K562 (cell line): ENCODE measurements at regions not wholly inside any gene's neighbourhood (a gene's known extent, or its start where the extent isn't known, plus 50 kb on each side); places are given as distances from the start of the nearest gene placed in this dataset.

Source experiments
- ATAC-seq: fragments of 200-7000 bp; cut with Tn5 transposase; 3 replicates; pipeline ENCODE4 v1.9.1; 2020; ENCODE audit warnings: moderate library complexity
- BruUV-seq: library from RNA; stranded (reverse); fragments of 400-500 nt; replicated peaks from 2 replicates; lab custom pipeline; 2021; lab: Mats Ljungman, UMichigan
- CTCF ChIA-PET: fragments of 300-600 bp; formaldehyde crosslinking; extraction: SDS; loops from one replicate; lab custom pipeline; 2021; ENCODE audit warnings: low intra/inter-chr PET ratio; lab: Yijun Ruan, JAX
- POLR2A ChIA-PET: fragments of 300-600, 350-650 bp; sonication (Branson Sonifier 250); formaldehyde crosslinking; extraction: SDS; loops from one replicate; lab custom pipeline; 2021; ENCODE audit warnings: antibody characterized with exemption, inconsistent platforms; lab: Yijun Ruan, JAX
- DNase-seq, 4 experiments: peaks; one replicate each; pipeline versions ENCODE4 v3.0.0 to v3.0.0-alpha.2; 2011 to 2018; ENCODE audit warnings: low spot score in 3 of 4, mixed read lengths in 3 of 4; ENCODE audit errors: extremely low read depth in 1 of 4
- FAIRE-seq: peaks from 2 replicates; lab custom pipeline; 2011; peaks lifted over from hg19 to GRCh38; lab: Jason Lieb, UNC
- H2AFZ ChIP-seq: 2 replicates; pipeline ENCODE4 v1.6.0; 2011; ENCODE audit warnings: low read depth, low read length, control low read depth, inconsistent platforms
- H3K27ac ChIP-seq: fragments of 200-600 bp; 3 replicates; pipeline ENCODE4 v1.8.0; 2011; ENCODE audit warnings: low read depth, mild to moderate bottlenecking, control low read depth, inconsistent platforms, low read length, moderate library complexity, mixed read lengths; ENCODE audit errors: extremely low read depth
- H3K27me3 ChIP-seq, 2 experiments: fragments of 300-600 bp in 1 of 2; 2 replicates in 1 of 2; 3 replicates in 1 of 2; pipeline versions ENCODE4 v1.6.0 to v1.8.0; 2011; ENCODE audit warnings: inconsistent platforms in 2 of 2, low read length in 2 of 2, mild to moderate bottlenecking in 1 of 2, mixed read lengths in 1 of 2, moderate library complexity in 1 of 2; ENCODE audit not compliant: control insufficient read depth in 2 of 2, insufficient read depth in 2 of 2
- H3K36me3 ChIP-seq: fragments of 300-600 bp; 3 replicates; pipeline ENCODE4 v1.8.0; 2011; ENCODE audit warnings: mild to moderate bottlenecking, low read length, inconsistent platforms; ENCODE audit not compliant: control insufficient read depth, insufficient read depth
- H3K4me1 ChIP-seq, 2 experiments: fragments of 200-600 bp in 1 of 2; replicated peaks in 1 of 2; 2 replicates in 1 of 2; 3 replicates in 1 of 2; pipeline versions ENCODE4 v1.5.1 to v1.8.0; 2011; ENCODE audit warnings: inconsistent platforms in 2 of 2, low read length in 2 of 2, mild to moderate bottlenecking in 1 of 2, mixed read lengths in 1 of 2, moderate library complexity in 1 of 2; ENCODE audit not compliant: control insufficient read depth in 2 of 2, insufficient read depth in 2 of 2
- H3K4me2 ChIP-seq: 2 replicates; pipeline ENCODE4 v1.6.1; 2011; ENCODE audit warnings: low read length, control low read depth, inconsistent platforms, mixed read lengths; ENCODE audit not compliant: insufficient read depth
- H3K4me3 ChIP-seq: fragments of 200-600 bp; sonication (generic), shearing (Covaris generic); 2 replicates; pipeline ENCODE4 v1.5.1; 2016; ENCODE audit warnings: control low read depth, inconsistent platforms
- H3K79me2 ChIP-seq: fragments of 200-600 bp; 3 replicates; pipeline ENCODE4 v1.8.0; 2011; ENCODE audit warnings: low read length, inconsistent platforms; ENCODE audit not compliant: control insufficient read depth, insufficient read depth
- H3K9ac ChIP-seq, 2 experiments: 2 replicates each; pipeline versions ENCODE4 v1.6.0 to v1.6.1; 2011; ENCODE audit warnings: low read depth in 2 of 2, low read length in 2 of 2, control low read depth in 1 of 2, inconsistent platforms in 1 of 2, mild to moderate bottlenecking in 1 of 2, mixed read lengths in 1 of 2; ENCODE audit not compliant: insufficient read depth in 1 of 2
- H3K9me1 ChIP-seq: one replicate; pipeline ENCODE4 v1.6.0; 2011; ENCODE audit warnings: inconsistent platforms, mild to moderate bottlenecking, low read length, moderate library complexity; ENCODE audit not compliant: control insufficient read depth, insufficient read depth
- H3K9me3 ChIP-seq: replicated peaks from 2 replicates; pipeline ENCODE4 v1.5.1; 2011; ENCODE audit warnings: low read depth, low read length, inconsistent platforms; ENCODE audit not compliant: control insufficient read depth, insufficient read depth
- H4K20me1 ChIP-seq: replicated peaks from 2 replicates; pipeline ENCODE4 v1.6.1; 2011; ENCODE audit warnings: low read length, inconsistent platforms, mixed read lengths; ENCODE audit not compliant: control insufficient read depth, insufficient read depth
- HMG20A ChIP-seq: fragments of 450-650 bp; formaldehyde crosslinking; conservative IDR thresholded peaks from 2 replicates; pipeline ENCODE4 v1.4.0; 2020; ENCODE audit warnings: mild to moderate bottlenecking, mixed read lengths
- RFX1 ChIP-seq: fragments of 450-650 bp; IDR thresholded peaks from 2 replicates; pipeline ENCODE4 v1.6.1; 2016; ENCODE audit warnings: mild to moderate bottlenecking, moderate library complexity
- WGBS: fragments of 100-300 bp; shearing (Covaris generic); methylation state at CpG from one replicate; pipeline ENCODE4 v1.1.6; 2016; ENCODE audit warnings: low coverage, mixed read lengths; ENCODE audit not compliant: insufficient coverage; ENCODE audit errors: missing lambda C conversion rate; 5-methylcytosine and 5-hydroxymethylcytosine counted together
- in situ Hi-C: fragments of 300-500 bp; cut with MboI; formaldehyde crosslinking; loops from 4 replicates; pipeline ENCODE4 v1.15.0; 2018; ENCODE audit warnings: inconsistent platforms, mixed read lengths
- intact Hi-C: fragments of 100-400 bp; cut with micrococcal nuclease; formaldehyde crosslinking; loops from 2 replicates; pipeline ENCODE4 v1.14.2; 2022

DNA sequence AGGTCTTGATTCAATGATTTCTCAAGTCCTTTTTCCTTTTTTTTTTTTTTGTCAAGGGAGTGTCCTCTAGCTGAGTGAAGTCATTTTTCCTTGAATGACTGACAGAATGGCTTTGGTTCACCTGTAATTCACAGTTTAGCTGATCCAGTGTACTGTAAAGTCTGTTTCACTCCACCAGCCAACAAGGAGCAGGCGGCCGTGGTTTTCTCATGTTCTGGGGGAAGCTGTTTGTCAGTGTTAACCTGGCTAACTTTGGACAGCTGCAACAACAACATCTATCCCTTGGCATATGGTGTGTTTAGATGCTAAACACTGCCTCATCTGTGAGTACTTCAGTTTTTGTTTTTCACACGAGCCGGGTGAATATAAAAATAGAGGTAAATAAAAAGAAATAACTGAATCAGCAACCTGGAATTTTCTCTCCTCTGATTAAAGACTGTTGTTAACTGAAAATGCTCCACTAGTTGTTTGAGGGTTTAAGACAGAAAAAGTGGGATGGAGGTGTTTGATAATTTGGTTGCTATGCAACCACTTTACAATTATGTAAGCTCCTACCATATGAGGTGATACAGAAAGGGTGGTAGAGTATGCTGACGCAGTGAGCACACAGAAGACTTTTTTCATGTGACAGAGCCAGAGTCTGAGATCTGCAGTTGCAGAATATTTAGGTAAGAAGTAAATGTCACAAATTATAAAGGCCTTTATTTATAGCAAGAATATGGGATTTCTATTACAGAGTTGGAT is 50.3 kb upstream of the SLC2A13 start:
- no peak overlapping the region for H3K4me2 ChIP-seq
- H3K36me3 ChIP-seq: no peaks in the 10 kb centered on the region
- ATAC-seq (no peak), FAIRE-seq (no peak), DNase-seq (no peak)
- in situ Hi-C loops: loop anchor here (25.0 kb wide), 1 partner anchor 756 kb away; no protein-coding TSS in a partner anchor
- no peaks in the 10 kb centered on the region for H3K79me2 ChIP-seq
- WGBS: 1% methylated on average over 5 of the region's 5 CpGs
- no peak overlapping the region for H3K4me3 ChIP-seq
- ChIA-PET CTCF (no interaction called here), POLR2A (no interaction called here)
- BruUV-seq: no TSS peak
- intact Hi-C loops: loop anchor here (10.0 kb wide), 1 partner anchor 769 kb away; no protein-coding TSS in a partner anchor
- no peaks in the 10 kb centered on the region for H3K27me3 ChIP-seq
- H3K9ac ChIP-seq: no peak overlapping the region
- no peaks in the 10 kb centered on the region for H4K20me1 ChIP-seq
- TF ChIP-seq HMG20A (CRISPR knock-in tag) (no peak), RFX1 (peak; percentile 38; the same call in 1 of the 2 replicates)
- H3K4me1 ChIP-seq: no peaks in the 10 kb centered on the region
- H3K27ac ChIP-seq: no peak overlapping the region
- H3K9me3 ChIP-seq: no peaks in the 10 kb centered on the region
- H3K9me1 ChIP-seq: no peaks in the 10 kb centered on the region
- H2AFZ ChIP-seq: no peak overlapping the region
